Esophagus squamous epithelium (tissue), 5 donors: ENCODE measurements at regions not wholly inside any gene's neighbourhood (a gene's known extent, or its start where the extent isn't known, plus 50 kb on each side); places are given as distances from the start of the nearest gene placed in this dataset.

ENCODE experiments used
- DNase-seq: peaks from one replicate; lab custom pipeline; 2025; lab: John Stamatoyannopoulos, UW
- H3K27ac ChIP-seq, 4 donors: fragments of 200-600 bp; sonication (generic); one replicate each; pipeline ENCODE4 v1.5.1; 2016 to 2019; ENCODE audit warnings: mild to moderate bottlenecking in 1 of 4
- H3K27me3 ChIP-seq, 4 donors: fragments of 200-600 bp; sonication (generic); 1 replicate in 3 of 4; 2 replicates in 1 of 4; pipeline versions ENCODE4 v1.5.1 to v1.6.0; 2017 to 2021; ENCODE audit warnings: antibody characterized with exemption in 1 of 4
- H3K36me3 ChIP-seq, 3 donors: fragments of 200-600 bp; sonication (generic); one replicate each; pipeline ENCODE4 v1.5.1; 2016 to 2019
- H3K4me1 ChIP-seq, 3 donors: fragments of 200-600 bp; sonication (generic); one replicate each; pipeline ENCODE4 v1.5.1; 2017 to 2019
- H3K4me3 ChIP-seq, 4 donors: fragments of 200-600 bp; sonication (generic); 1 replicate in 3 of 4; 2 replicates in 1 of 4; pipeline ENCODE4 v1.5.1; 2016 to 2019; ENCODE audit warnings: mild to moderate bottlenecking in 2 of 4, moderate library complexity in 1 of 4
- H3K9me3 ChIP-seq, 3 donors: fragments of 200-600 bp; sonication (generic); one replicate each; pipeline ENCODE4 v1.5.1; 2016 to 2019
- CTCF ChIP-seq, 6 experiments: fragments of 450-650 bp in 4 of 6; fragments of 200-600 bp in 2 of 6; sonication (generic) in 2 of 6; IDR thresholded peaks; one replicate each; pipeline ENCODE4 v1.5.1; 2016 to 2019; ENCODE audit warnings: antibody characterized with exemption in 6 of 6, mild to moderate bottlenecking in 4 of 6, moderate library complexity in 4 of 6
- POLR2A ChIP-seq, 4 donors: fragments of 450-650 bp; IDR thresholded peaks; one replicate each; pipeline ENCODE4 v1.6.1; 2017; ENCODE audit warnings: antibody characterized with exemption in 4 of 4, mild to moderate bottlenecking in 4 of 4, moderate library complexity in 3 of 4
- WGBS, 2 donors: methylation state at CpG; one replicate each; pipeline ENCODE4 v1.1.5; 2018; 5-methylcytosine and 5-hydroxymethylcytosine counted together
- intact Hi-C: fragments of 100-400 bp; cut with DNase I; formaldehyde crosslinking; loops from one replicate; pipeline ENCODE4 v1.15.0; 2022
- donor health status: DM: yes; HTN: yes; CAD: no.

GRCh38 chr5:130687085-130687733 lies 477.8 kb downstream of the HINT1 start:
- no peak for TF ChIP-seq POLR2A (IDR thresholded peaks at IDR 0.05)
- no peak for TF ChIP-seq CTCF (IDR thresholded peaks at IDR 0.05)
- Histone ChIP-seq H3K4me3 (no peak overlapping the region), H3K27ac (no peak overlapping the region), H3K27me3 (no peaks in the 10 kb centered on the region), H3K9me3 (no peaks in the 10 kb centered on the region), H3K4me1 (no peaks in the 10 kb centered on the region), H3K36me3 (no peaks in the 10 kb centered on the region)
- DNase-seq: no peak
- WGBS, 2 donors: 64 to 72% methylated on average over 7 of the region's 7 CpGs
- intact Hi-C loops: no loop called here

GRCh38 chr5:130678637-130679036 lies 486.4 kb downstream of the HINT1 start:
- no peak for DNase-seq
- WGBS, 2 donors: 60 to 69% methylated on average over 1 of the region's 1 CpG
- intact Hi-C loops: no loop called here

GRCh38 chr5:130666462-130666861 lies 498.6 kb downstream of the HINT1 start:
- no peaks in the 10 kb centered on the region for H3K36me3 ChIP-seq
- no peaks in the 10 kb centered on the region for H3K4me1 ChIP-seq
- 92 to 93% methylated on average over 3 of the region's 3 CpGs for WGBS, 2 donors

More at GRCh38 chr5:130678637-130679036, 486.4 kb downstream of the HINT1 start:
- Histone ChIP-seq H3K36me3 (no peaks in the 10 kb centered on the region), H3K4me3 (no peak overlapping the region), H3K27ac (no peak overlapping the region), H3K9me3 (no peaks in the 10 kb centered on the region), H3K27me3 (no peaks in the 10 kb centered on the region), H3K4me1 (no peaks in the 10 kb centered on the region)
- no peak for TF ChIP-seq POLR2A (IDR thresholded peaks at IDR 0.05)
- no peak for TF ChIP-seq CTCF (IDR thresholded peaks at IDR 0.05)

DNA sequence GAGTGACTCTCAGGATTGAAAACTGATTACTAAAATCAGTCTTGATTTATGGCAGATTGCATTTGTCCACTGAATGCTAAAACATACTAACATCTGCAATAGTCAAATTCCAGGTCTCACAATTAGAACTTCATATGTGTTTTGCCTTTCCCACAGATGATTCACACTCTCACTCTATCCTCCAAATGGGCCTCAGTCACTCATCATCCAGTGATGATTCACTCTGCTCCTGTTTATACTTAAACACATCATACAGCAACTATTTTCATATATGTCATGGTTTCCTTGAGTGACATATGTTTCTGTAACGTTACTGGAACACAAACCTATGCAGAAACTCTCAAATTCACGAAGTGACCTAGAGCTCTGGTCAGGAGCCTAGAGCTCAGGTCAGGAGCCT lies 512.9 kb downstream of the HINT1 start:
- intact Hi-C loops: no loop called here
- Histone ChIP-seq H3K36me3 (no peaks in the 10 kb centered on the region), H3K4me1 (no peaks in the 10 kb centered on the region), H3K27me3 (no peaks in the 10 kb centered on the region), H3K4me3 (no peak overlapping the region), H3K27ac (no peak overlapping the region), H3K9me3 (no peaks in the 10 kb centered on the region)
- 24 to 32% methylated on average over 2 of the region's 2 CpGs for WGBS, 2 donors
- no peak for DNase-seq
- TF ChIP-seq POLR2A (IDR thresholded peaks at IDR 0.05) (no peak), CTCF (IDR thresholded peaks at IDR 0.05) (no peak)

More at GRCh38 chr5:130666462-130666861, 498.6 kb downstream of the HINT1 start:
- DNase-seq: no peak
- intact Hi-C loops: no loop called here
- no peaks in the 10 kb centered on the region for H3K27me3 ChIP-seq
- H3K4me3 ChIP-seq: no peak overlapping the region
- H3K27ac ChIP-seq: no peak overlapping the region
- TF ChIP-seq CTCF (IDR thresholded peaks at IDR 0.05): no peak
- no peak for TF ChIP-seq POLR2A (IDR thresholded peaks at IDR 0.05)
- no peaks in the 10 kb centered on the region for H3K9me3 ChIP-seq

DNA sequence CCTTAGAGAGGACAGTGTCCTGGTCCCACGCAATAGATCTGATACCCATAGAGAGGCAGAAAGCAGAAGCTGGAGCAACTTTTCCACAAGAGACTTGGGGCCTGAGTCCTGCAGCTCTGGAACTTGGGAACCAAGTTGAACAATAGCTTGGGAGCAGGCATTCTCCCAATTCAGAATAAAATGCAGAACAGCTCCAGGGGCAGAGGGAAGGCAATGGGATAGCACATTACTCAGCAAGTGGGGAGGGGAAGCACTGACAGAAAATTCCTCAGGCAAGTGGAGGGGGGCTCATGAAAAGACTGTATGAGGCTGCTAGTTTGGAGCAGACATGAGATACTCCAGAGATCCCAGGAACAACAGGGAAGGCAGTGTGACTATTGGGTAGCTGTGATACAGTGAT lies 513.6 kb downstream of the HINT1 start:
- no peak overlapping the region for H3K4me3 ChIP-seq
- H3K27me3 ChIP-seq: no peaks in the 10 kb centered on the region
- no peak overlapping the region for H3K27ac ChIP-seq
- TF ChIP-seq CTCF (IDR thresholded peaks at IDR 0.05) (no peak), POLR2A (IDR thresholded peaks at IDR 0.05) (no peak)
- no peak for DNase-seq
- WGBS, 2 donors: 43% methylated on average over 1 of the region's 1 CpG; no CpG with 5 or more reads in 1 of the 2 donors
- H3K4me1 ChIP-seq: no peaks in the 10 kb centered on the region
- intact Hi-C loops: no loop called here
- H3K36me3 ChIP-seq: no peaks in the 10 kb centered on the region
- H3K9me3 ChIP-seq: no peaks in the 10 kb centered on the region
